Kidney epithelial cell (primary cell): ENCODE measurements at regions not wholly inside any gene's neighbourhood (a gene's known extent, or its start where the extent isn't known, plus 50 kb on each side); places are given as distances from the start of the nearest gene placed in this dataset.

ENCODE experiments used
- DNase-seq: peaks from one replicate; pipeline ENCODE4 v3.0.0-alpha.2; 2010; ENCODE audit warnings: low read depth
- H3K27me3 ChIP-seq: 2 replicates; pipeline ENCODE4 v1.6.0; 2011; ENCODE audit warnings: low read length; ENCODE audit not compliant: control insufficient read depth, insufficient read depth
- H3K36me3 ChIP-seq: 2 replicates; pipeline ENCODE4 v1.5.1; 2011; ENCODE audit warnings: low read length; ENCODE audit not compliant: control insufficient read depth, insufficient read depth
- H3K4me3 ChIP-seq: 2 replicates; pipeline ENCODE4 v1.5.1; 2011; ENCODE audit warnings: low read depth, mild to moderate bottlenecking, control low read depth, low read length
- TF ChIP-seq, protein P1 (sequence below): IDR thresholded peaks from 2 replicates; pipeline ENCODE4 v1.5.1; 2011; ENCODE audit warnings: mild to moderate bottlenecking, moderate library complexity, low read length, control low read depth, inconsistent platforms; ENCODE audit not compliant: insufficient read depth, poor library complexity, severe bottlenecking

GRCh38 chr15:95162069-95162468 lies 930.7 kb downstream of the MCTP2 start:
- no peak for DNase-seq
- no peak overlapping the region for H3K4me3 ChIP-seq
- TF ChIP-seq, protein P1, sequence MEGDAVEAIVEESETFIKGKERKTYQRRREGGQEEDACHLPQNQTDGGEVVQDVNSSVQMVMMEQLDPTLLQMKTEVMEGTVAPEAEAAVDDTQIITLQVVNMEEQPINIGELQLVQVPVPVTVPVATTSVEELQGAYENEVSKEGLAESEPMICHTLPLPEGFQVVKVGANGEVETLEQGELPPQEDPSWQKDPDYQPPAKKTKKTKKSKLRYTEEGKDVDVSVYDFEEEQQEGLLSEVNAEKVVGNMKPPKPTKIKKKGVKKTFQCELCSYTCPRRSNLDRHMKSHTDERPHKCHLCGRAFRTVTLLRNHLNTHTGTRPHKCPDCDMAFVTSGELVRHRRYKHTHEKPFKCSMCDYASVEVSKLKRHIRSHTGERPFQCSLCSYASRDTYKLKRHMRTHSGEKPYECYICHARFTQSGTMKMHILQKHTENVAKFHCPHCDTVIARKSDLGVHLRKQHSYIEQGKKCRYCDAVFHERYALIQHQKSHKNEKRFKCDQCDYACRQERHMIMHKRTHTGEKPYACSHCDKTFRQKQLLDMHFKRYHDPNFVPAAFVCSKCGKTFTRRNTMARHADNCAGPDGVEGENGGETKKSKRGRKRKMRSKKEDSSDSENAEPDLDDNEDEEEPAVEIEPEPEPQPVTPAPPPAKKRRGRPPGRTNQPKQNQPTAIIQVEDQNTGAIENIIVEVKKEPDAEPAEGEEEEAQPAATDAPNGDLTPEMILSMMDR = no peak
- no peaks in the 10 kb centered on the region for H3K36me3 ChIP-seq
- no peaks in the 10 kb centered on the region for H3K27me3 ChIP-seq

DNA sequence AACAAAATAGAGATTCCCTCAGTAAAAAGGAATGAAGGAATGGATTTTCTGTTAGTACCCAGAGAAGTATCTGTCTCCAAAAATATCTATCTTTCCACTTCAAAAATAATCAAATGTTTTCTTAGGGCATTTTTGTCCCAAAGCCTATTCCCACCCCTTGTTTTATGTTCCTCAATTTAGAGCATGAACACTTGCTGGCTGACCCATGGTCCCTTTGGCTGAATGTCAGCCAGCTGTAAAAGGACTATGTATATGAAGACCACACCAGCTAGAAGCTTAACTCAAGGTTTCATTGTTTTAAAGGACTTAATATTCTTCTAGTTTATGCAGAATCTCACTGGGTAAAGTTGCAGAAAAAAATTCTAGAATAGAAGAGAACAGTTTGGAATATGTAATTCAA lies 931.2 kb downstream of the MCTP2 start:
- no peak for DNase-seq
- TF ChIP-seq, protein P1 = no peak
- H3K36me3 ChIP-seq = no peaks in the 10 kb centered on the region
- H3K4me3 ChIP-seq = no peak overlapping the region
- no peaks in the 10 kb centered on the region for H3K27me3 ChIP-seq

DNA sequence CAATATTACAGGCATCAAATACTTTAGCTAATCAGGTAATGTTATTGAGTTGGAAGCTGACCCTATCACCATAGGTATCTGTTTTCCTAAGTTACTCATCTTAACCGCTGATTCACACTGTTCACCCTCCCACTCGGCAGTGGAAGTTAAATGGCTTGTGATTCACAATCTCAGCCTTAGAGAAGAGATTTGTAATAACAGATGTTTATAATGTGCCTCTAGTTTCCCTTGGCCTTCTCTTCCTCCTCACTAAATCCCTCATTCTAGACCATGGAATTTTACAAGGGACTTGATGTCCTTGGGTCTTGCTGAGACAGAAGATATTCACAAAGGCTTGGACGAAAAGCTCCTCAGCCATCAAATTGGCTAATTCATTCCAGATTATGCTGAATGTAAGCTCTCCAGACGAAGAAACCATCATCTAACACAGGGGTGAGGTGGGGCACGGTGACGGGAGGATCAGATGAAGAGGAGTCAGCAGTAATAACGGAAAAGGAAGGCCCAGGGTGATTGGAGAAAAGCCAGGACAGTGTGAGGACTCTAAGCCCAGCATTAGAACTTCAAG lies 931.7 kb downstream of the MCTP2 start:
- Histone ChIP-seq H3K36me3 (no peaks in the 10 kb centered on the region), H3K27me3 (no peaks in the 10 kb centered on the region), H3K4me3 (no peak overlapping the region)
- DNase-seq = peak; percentile 85
- TF ChIP-seq, protein P1 = no peak

DNA sequence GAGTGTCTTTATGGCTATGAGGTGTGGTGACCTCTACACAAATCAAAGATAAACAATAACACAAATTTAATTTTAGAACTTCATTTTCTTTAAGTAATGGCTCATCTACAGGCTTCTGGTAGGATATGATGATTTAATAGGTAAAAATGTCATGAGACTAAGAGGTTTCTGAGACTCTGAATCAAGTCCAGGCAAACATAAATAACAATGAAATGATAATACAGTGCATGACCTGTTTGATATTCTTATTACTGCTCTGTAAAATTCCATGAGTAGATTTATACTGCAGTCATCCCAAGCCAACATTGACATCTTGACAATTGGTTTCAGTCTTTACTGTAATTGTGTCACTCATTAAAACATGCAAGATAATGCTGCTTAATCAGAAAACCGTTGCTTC lies 936.8 kb downstream of the MCTP2 start:
- TF ChIP-seq, protein P1 = no peak
- no peaks in the 10 kb centered on the region for H3K27me3 ChIP-seq
- DNase-seq = no peak
- H3K36me3 ChIP-seq = no peaks in the 10 kb centered on the region
- H3K4me3 ChIP-seq = no peak overlapping the region

- TF ChIP-seq, protein P1 = no peak
- DNase-seq = no peak
- no peaks in the 10 kb centered on the region for H3K36me3 ChIP-seq
- no peak overlapping the region for H3K4me3 ChIP-seq
- no peaks in the 10 kb centered on the region for H3K27me3 ChIP-seq
These were observed 937.6 kb downstream of the MCTP2 start for GRCh38 chr15:95168951-95169431.
